ENCODE measurements at regions not wholly inside any gene's neighbourhood (a gene's known extent, or its start where the extent isn't known, plus 50 kb on each side); places are given as distances from the start of the nearest gene placed in this dataset.

DNA sequence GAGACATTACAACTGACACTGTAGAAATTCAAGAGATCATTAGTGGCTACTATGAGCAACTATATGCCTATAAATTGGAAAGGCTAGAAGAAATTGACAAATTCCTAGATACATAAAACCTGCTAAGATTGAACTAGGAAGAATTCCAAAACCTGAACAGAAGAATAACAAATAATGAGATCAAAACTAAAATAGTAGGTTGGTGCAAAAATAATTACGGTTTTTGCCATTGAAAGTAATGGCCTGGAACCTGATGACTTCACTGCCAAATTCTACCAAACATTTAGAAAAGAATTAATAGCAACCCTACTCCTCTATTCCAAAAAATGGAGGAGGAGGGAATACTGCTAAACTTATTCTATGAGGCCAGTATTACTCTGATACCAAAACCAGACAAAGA, 824.9 kb downstream of the KLHL13 start:
- no peaks in the 10 kb centered on the region for H3K27me3 Mint-ChIP-seq (ENCODE audit: insufficient read depth, unreplicated experiment)
- H3K27me3 ChIP-seq (replicated peaks; ENCODE audit: control insufficient read depth, insufficient read depth, low read length), result no peaks in the 10 kb centered on the region
- no peaks in the 10 kb centered on the region for H3K9me3 ChIP-seq
- no peaks in the 10 kb centered on the region for H3K4me1 Mint-ChIP-seq (ENCODE audit: low read depth, unreplicated experiment)
- TF ChIP-seq, protein P1, sequence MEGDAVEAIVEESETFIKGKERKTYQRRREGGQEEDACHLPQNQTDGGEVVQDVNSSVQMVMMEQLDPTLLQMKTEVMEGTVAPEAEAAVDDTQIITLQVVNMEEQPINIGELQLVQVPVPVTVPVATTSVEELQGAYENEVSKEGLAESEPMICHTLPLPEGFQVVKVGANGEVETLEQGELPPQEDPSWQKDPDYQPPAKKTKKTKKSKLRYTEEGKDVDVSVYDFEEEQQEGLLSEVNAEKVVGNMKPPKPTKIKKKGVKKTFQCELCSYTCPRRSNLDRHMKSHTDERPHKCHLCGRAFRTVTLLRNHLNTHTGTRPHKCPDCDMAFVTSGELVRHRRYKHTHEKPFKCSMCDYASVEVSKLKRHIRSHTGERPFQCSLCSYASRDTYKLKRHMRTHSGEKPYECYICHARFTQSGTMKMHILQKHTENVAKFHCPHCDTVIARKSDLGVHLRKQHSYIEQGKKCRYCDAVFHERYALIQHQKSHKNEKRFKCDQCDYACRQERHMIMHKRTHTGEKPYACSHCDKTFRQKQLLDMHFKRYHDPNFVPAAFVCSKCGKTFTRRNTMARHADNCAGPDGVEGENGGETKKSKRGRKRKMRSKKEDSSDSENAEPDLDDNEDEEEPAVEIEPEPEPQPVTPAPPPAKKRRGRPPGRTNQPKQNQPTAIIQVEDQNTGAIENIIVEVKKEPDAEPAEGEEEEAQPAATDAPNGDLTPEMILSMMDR (IDR thresholded peaks at IDR 0.05; ENCODE audit: insufficient read depth in 1 of 2, low read depth in 1 of 2, low read length in 1 of 2, severe bottlenecking in 1 of 2, unreplicated experiment in 1 of 2), result no peak
- H3K36me3 Mint-ChIP-seq (ENCODE audit: insufficient read depth, unreplicated experiment), result no peaks in the 10 kb centered on the region
- no peak overlapping the region for H3K27ac Mint-ChIP-seq (ENCODE audit: unreplicated experiment)
- H3K4me3 ChIP-seq (ENCODE audit: low read depth, low read length), result no peak overlapping the region
- no TSS peak for BruUV-seq (replicated peaks)
- no peaks in the 10 kb centered on the region for H3K36me3 ChIP-seq (ENCODE audit: control insufficient read depth, insufficient read depth, low read length)
- H3K4me1 ChIP-seq, result no peaks in the 10 kb centered on the region
- H3K4me3 Mint-ChIP-seq (ENCODE audit: unreplicated experiment), result no peak overlapping the region
- ChIA-PET CTCF (no interaction called here), POLR2A (no interaction called here)
- DNase-seq, result no peak
- intact Hi-C loops (cut with micrococcal nuclease; ENCODE audit: unreplicated experiment), result no loop called here
- H3K9me3 Mint-ChIP-seq (ENCODE audit: unreplicated experiment), result peaks cover 20% of the 10 kb centered on the region

DNA sequence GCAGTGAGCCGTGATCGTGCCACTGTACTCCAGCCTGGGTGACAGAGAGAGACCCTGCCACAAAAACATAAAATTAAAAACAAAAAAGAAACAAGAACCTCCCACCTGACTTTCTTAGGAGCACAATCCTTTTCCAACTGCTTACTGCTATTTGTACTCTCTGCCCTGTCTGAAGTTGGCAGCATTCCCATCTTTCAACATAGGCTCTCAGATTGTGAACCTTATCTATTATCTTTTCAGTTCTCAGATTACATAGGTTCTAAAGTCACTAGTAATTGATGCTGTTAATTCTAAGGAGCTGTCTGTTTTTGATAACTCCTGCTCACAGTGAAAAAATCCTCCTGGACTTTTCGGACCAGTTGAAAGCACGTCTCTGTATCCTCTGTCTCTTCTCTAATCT, 812.2 kb upstream of the CT83 start:
- no TSS peak for BruUV-seq (replicated peaks)
- ChIA-PET POLR2A (no interaction called here), CTCF (no interaction called here)
- Mint-ChIP-seq H3K4me3 (ENCODE audit: unreplicated experiment) (no peak overlapping the region), H3K36me3 (ENCODE audit: insufficient read depth, unreplicated experiment) (no peaks in the 10 kb centered on the region), H3K27me3 (ENCODE audit: insufficient read depth, unreplicated experiment) (no peaks in the 10 kb centered on the region), H3K27ac (ENCODE audit: unreplicated experiment) (no peak overlapping the region), H3K4me1 (ENCODE audit: low read depth, unreplicated experiment) (no peaks in the 10 kb centered on the region), H3K9me3 (ENCODE audit: unreplicated experiment) (no peaks in the 10 kb centered on the region)
- no peak for DNase-seq
- Histone ChIP-seq H3K9me3 (no peaks in the 10 kb centered on the region), H3K4me1 (no peaks in the 10 kb centered on the region), H3K27me3 (replicated peaks; ENCODE audit: control insufficient read depth, insufficient read depth, low read length) (no peaks in the 10 kb centered on the region), H3K4me3 (ENCODE audit: low read depth, low read length) (no peak overlapping the region), H3K36me3 (ENCODE audit: control insufficient read depth, insufficient read depth, low read length) (no peaks in the 10 kb centered on the region)
- intact Hi-C loops (cut with micrococcal nuclease; ENCODE audit: unreplicated experiment), result no loop called here
- TF ChIP-seq, protein P1 (IDR thresholded peaks at IDR 0.05; ENCODE audit: insufficient read depth in 1 of 2, low read depth in 1 of 2, low read length in 1 of 2, severe bottlenecking in 1 of 2, unreplicated experiment in 1 of 2), result no peak

Data from Caco-2 (cell line).